ENCODE measurements at regions not wholly inside any gene's neighbourhood (a gene's known extent, or its start where the extent isn't known, plus 50 kb on each side); places are given as distances from the start of the nearest gene placed in this dataset.

- TF ChIP-seq CTCF (IDR thresholded peaks at IDR 0.05; ENCODE audit: unreplicated experiment): no peak
- intact Hi-C loops (cut with micrococcal nuclease; ENCODE audit: unreplicated experiment): no loop called here
- Mint-ChIP-seq H3K27me3 (ENCODE audit: unreplicated experiment) (peaks cover 11% of the 10 kb centered on the region), H3K4me1 (ENCODE audit: low read depth, unreplicated experiment) (no peaks in the 10 kb centered on the region), H3K9me3 (ENCODE audit: low read depth, unreplicated experiment) (peaks cover 10% of the 10 kb centered on the region), H3K27ac (ENCODE audit: unreplicated experiment) (no peak overlapping the region), H3K4me3 (ENCODE audit: low read depth, unreplicated experiment) (no peak overlapping the region), H3K36me3 (ENCODE audit: insufficient read depth, unreplicated experiment) (no peaks in the 10 kb centered on the region)
- DNase-seq: no peak
- CTCF ChIA-PET: no interaction called here
- BruUV-seq (replicated peaks): no TSS peak
Observed at GRCh38 chr2:239703834-239704233, 303.0 kb upstream of the HDAC4 start.

- no peaks in the 10 kb centered on the region for H3K36me3 Mint-ChIP-seq (ENCODE audit: insufficient read depth, unreplicated experiment)
- BruUV-seq (replicated peaks): no TSS peak
- H3K27ac Mint-ChIP-seq (ENCODE audit: unreplicated experiment): no peak overlapping the region
- peaks cover 8% of the 10 kb centered on the region for H3K9me3 Mint-ChIP-seq (ENCODE audit: low read depth, unreplicated experiment)
- no peaks in the 10 kb centered on the region for H3K4me1 Mint-ChIP-seq (ENCODE audit: low read depth, unreplicated experiment)
- no peak for TF ChIP-seq CTCF (IDR thresholded peaks at IDR 0.05; ENCODE audit: unreplicated experiment)
- CTCF ChIA-PET: no interaction called here
- H3K4me3 Mint-ChIP-seq (ENCODE audit: low read depth, unreplicated experiment): no peak overlapping the region
- DNase-seq: no peak
- peaks cover 34% of the 10 kb centered on the region for H3K27me3 Mint-ChIP-seq (ENCODE audit: unreplicated experiment)
- intact Hi-C loops (cut with micrococcal nuclease; ENCODE audit: unreplicated experiment): no loop called here
Observed at GRCh38 chr2:239700686-239701345, 300.0 kb upstream of the HDAC4 start.

- Mint-ChIP-seq H3K4me1 (ENCODE audit: low read depth, unreplicated experiment) (no peaks in the 10 kb centered on the region), H3K4me3 (ENCODE audit: low read depth, unreplicated experiment) (no peak overlapping the region), H3K27ac (ENCODE audit: unreplicated experiment) (no peak overlapping the region), H3K27me3 (ENCODE audit: unreplicated experiment) (peaks cover 62% of the 10 kb centered on the region), H3K9me3 (ENCODE audit: low read depth, unreplicated experiment) (no peaks in the 10 kb centered on the region), H3K36me3 (ENCODE audit: insufficient read depth, unreplicated experiment) (no peaks in the 10 kb centered on the region)
- BruUV-seq (replicated peaks): no TSS peak
- intact Hi-C loops (cut with micrococcal nuclease; ENCODE audit: unreplicated experiment): no loop called here
- TF ChIP-seq CTCF (IDR thresholded peaks at IDR 0.05; ENCODE audit: unreplicated experiment): no peak
- CTCF ChIA-PET: no interaction called here
- no peak for DNase-seq
Observed at GRCh38 chr2:239697399-239698164, 296.8 kb upstream of the HDAC4 start.

GRCh38 chr2:239696559-239697207 lies 295.9 kb upstream of the HDAC4 start:
- Mint-ChIP-seq H3K27ac (ENCODE audit: unreplicated experiment) (no peak overlapping the region), H3K4me1 (ENCODE audit: low read depth, unreplicated experiment) (no peaks in the 10 kb centered on the region), H3K27me3 (ENCODE audit: unreplicated experiment) (peaks cover 66% of the 10 kb centered on the region), H3K9me3 (ENCODE audit: low read depth, unreplicated experiment) (no peaks in the 10 kb centered on the region), H3K4me3 (ENCODE audit: low read depth, unreplicated experiment) (no peak overlapping the region), H3K36me3 (ENCODE audit: insufficient read depth, unreplicated experiment) (no peaks in the 10 kb centered on the region)
- intact Hi-C loops (cut with micrococcal nuclease; ENCODE audit: unreplicated experiment): no loop called here
- no TSS peak for BruUV-seq (replicated peaks)
- TF ChIP-seq CTCF (IDR thresholded peaks at IDR 0.05; ENCODE audit: unreplicated experiment): no peak
- no peak for DNase-seq
- CTCF ChIA-PET: no interaction called here
